GM19372 (cell line): ENCODE measurements at regions not wholly inside any gene's neighbourhood (a gene's known extent, or its start where the extent isn't known, plus 50 kb on each side); places are given as distances from the start of the nearest gene placed in this dataset.
"Not testable (repeated sequence)": the region's sequence is repeated elsewhere in the genome, so short reads cannot be mapped to it uniquely, and the experiment has no call there.

Experiments used
- ATAC-seq: cut with Tn5 transposase; IDR thresholded peaks from one replicate; pipeline ENCODE4 v1.9.1; 2021; ENCODE audit warnings: mild to moderate bottlenecking, low read depth, moderate library complexity; ENCODE audit not compliant: unreplicated experiment

GRCh38 chr2:142668420-142668819 is 209.0 kb upstream of the KYNU start:
- ATAC-seq, result no peak

DNA sequence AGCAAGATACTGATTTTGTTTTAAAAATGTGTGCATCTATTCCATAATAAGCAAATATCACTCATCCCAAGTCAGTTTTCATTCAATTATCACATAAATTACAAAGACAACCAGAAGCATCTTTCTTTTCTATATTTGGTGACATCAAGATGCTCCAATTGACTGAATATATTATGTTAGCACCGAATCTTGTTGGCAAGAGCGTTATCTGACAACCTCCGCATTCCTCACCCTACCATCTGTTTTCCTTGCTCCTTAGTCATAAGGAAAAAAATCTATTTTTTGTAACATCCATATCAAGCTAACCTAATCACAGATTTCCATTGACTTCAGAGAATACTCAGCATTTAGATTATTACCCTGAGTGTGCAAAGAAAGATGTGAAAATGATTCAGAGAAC is 212.2 kb upstream of the KYNU start:
- ATAC-seq, result no peak

DNA sequence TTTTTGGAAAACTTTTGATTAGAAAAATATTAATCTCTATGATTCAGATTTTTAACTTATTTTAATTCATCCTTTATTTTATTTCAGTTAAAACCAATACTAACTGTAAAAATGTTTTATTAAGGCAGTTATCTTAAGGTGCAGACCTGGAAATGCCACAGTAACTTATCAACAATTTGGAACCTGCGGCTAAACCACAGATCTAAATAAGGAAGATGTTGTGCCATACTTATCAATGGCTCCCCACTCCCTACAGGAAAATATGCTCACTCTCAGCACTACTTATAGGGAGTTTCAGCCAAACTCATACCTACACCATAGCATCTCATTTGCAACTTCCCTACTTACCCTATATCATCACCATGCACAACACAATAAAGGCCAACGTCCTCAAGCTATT is 226.9 kb upstream of the KYNU start:
- ATAC-seq, result no peak

DNA sequence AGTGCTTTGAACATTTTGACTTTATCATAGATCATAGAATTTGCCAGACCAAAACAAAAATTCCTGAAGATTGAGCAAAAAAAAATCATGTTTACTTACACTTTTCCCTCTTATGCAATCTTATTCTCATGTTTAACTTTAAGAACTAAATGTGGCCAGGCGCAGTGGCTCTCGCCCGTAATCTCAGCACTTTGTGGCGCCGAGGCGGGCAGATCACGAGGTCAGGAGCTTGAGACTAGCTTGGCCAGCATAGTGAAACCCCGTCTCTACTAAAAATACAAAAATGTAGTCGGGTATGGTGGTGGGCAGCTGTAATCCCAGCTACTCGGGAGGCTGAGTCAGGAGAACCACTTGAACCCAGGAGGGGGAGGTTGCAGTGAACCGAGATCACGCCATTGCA is 227.9 kb upstream of the KYNU start:
- no peak for ATAC-seq

- ATAC-seq, result no peak
These were observed 234.8 kb upstream of the KYNU start for GRCh38 chr2:142642650-142643049.

- no peak for ATAC-seq
These were observed 248.3 kb upstream of the KYNU start for GRCh38 chr2:142629193-142629592.

GRCh38 chr2:142621287-142621686 is 256.2 kb upstream of the KYNU start:
- no peak for ATAC-seq

GRCh38 chr2:142617461-142617860 is 260.0 kb upstream of the KYNU start:
- ATAC-seq, result no peak

DNA sequence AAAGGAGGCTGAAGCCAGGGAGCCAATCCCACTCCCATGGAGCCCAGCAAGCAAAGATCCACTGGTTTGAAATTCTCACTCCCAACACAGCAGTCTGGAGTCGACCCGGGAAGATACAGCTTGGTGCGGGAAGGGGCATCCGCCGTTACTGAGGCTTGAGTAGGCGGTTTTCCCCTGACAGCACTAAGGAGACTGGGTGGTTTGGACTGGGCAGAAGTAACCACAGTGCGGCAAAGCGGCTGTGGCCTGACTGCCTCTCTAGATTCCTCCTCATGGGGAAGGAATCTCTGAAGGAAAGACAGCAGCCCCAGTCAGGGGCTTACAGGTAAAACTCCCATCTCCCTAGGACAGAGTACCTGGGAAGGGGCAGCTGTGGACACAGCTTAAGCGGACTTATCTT is 261.6 kb upstream of the KYNU start:
- ATAC-seq, result no peak

GRCh38 chr2:142613193-142613592 is 264.3 kb upstream of the KYNU start:
- ATAC-seq, result not testable (repeated sequence)

DNA sequence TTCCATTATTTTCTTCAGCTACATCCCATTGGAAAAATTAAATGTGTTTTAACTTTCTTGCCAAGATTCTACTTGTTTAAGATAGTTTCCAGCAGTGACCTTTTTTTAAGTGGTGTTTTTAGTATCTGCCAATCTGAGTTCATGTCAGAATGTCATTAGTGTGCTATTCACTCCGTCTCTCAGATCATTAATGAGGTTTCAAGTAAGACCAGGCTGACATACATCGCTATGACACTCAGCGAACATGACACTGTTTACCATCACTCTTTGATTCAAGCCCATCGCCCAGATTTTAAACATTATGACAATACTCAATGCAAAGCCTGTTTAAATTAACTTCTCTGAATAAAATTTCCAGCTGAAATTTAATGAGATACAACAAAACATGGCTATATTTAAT is 272.0 kb upstream of the KYNU start:
- no peak for ATAC-seq

- no peak for ATAC-seq
These were observed 273.7 kb upstream of the KYNU start for GRCh38 chr2:142603759-142604158.

DNA sequence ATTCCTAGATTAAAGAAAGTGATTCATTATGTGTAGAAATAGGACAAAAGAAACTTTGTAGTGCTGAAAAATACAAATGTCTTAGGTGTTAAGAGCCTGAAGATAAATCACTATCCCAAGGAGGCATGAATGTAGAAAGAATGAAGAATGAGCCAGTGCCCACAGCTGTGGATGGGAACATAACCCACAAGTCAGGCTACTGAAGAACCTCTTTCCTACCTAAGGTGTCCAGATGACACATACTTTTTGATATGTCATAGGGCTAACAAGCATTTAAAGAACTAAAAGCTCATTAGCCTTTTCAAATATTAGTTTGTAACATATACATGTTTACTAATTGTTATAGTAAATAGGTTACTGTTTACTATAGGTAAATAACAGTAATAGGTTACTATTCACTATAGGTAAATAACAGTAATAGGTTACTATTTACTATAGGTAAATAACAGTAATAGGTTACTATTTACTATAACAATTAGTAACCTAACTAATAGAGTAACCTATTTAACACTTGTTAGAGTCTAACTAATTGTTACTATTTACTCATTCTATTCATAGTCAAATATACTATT is 275.0 kb upstream of the KYNU start:
- ATAC-seq, result no peak

DNA sequence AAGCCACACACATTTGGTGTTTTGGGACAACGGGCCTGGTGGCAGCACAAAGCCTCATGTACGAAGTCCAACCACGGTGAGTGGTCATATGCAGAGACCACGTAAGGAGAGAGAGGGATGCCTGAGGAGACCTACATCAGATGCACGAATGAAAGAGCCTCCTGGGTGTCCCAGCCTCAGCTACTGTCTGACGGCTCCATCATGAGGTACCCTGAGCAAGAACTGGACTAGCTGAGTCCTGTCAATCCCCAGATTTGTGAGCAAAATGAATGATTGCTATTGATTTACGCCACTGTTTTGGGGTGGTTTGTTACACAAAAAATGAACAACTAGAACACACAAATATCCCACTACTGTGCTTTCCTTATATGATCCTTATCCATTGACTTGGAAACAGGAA is 275.7 kb upstream of the KYNU start:
- ATAC-seq, result no peak

DNA sequence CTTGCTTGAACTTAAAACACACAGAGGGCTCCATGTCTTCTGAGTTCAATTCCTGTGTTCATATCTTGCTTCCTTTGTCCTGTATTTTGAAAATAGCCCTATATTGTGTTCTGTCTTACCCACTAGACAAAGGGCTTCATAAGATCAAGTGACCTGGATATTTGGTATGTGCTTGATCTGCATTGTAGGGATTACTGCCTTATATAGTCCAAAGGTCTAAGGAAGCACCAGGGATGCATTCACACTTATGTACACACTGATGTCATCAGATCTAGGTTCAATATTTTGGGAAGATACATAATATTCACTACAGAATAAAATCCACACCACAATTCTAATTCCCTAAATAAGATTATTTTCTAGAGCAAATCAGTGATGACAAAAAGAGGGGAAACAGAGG is 278.0 kb upstream of the KYNU start:
- ATAC-seq, result no peak

- no peak for ATAC-seq
These were observed 278.6 kb upstream of the KYNU start for GRCh38 chr2:142598846-142599245.

DNA sequence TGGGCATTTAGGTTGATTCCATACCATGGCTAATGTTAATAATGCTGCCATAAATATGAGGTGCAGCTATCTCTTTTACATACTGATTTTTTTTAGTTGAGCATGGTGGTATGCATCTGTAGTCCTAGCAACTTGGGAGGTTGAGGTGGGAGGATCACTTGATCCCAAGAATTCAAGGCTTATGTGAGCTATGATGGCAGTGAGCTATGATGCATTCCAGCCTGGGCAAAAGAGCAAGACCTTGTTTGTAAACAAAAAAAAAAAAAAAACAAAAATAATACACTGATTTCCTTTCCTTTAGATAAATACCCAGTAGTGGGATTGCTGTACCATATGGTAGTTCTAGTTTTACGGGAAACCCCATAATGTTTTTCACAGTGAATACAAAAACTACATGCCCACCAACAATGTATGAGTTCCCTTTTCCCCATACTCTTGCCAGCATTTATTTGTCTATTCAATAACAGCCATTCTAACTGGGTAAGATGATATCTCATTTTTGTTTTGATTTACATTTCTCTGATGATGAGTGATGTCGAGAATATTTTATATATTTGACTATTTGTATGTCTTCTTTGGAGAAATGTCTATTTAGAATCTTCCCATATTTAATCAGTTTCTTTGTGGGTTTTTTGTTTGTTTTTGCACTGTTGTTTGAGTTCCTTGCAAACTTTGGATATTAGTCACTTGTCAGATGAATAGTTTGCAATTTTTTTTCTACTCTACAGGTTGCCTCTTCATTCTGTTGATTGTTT is 281.0 kb upstream of the KYNU start:
- ATAC-seq, result no peak

DNA sequence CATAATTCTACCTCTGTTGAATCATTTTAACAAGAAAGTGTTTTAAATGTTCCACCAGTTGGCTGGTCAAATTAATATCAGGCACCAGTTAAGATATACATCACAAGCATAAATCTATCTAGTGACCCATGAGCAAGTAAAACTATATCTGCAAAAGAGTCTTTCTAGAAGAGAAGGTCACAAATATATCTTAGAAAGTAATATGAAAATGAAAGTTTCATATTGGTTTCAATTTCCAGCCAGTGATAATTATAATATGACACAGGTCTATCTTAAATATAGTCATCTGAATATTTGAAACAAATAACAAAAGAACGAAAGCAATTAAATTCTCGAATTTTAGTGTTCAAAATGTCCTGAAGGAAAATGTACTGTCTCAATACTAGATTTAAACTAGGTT is 282.5 kb upstream of the KYNU start:
- ATAC-seq, result no peak

DNA sequence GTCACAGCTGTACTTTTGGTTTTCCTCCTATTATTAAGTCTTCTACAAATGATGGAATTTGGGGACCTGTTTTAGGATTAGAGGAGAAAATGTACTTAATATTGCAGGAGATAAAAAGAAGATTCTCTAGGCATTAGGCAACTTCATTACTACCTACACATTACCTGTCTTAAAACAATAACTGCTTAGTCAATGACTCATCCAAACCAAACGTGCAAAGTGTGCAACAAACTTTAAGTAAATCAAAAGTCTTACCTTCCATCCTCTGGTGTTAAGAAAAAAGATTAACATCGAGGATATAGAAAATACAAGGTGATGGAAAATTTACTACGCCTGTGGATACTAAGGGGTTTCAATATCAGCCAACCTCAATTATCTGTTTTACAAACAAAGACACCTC is 285.3 kb upstream of the KYNU start:
- no peak for ATAC-seq

- no peak for ATAC-seq
These were observed 286.0 kb upstream of the KYNU start for GRCh38 chr2:142591420-142591819.

- ATAC-seq, result no peak
These were observed 289.2 kb upstream of the KYNU start for GRCh38 chr2:142588269-142588668.
